ENCODE measurements at regions not wholly inside any gene's neighbourhood (a gene's known extent, or its start where the extent isn't known, plus 50 kb on each side); places are given as distances from the start of the nearest gene placed in this dataset.

DNA sequence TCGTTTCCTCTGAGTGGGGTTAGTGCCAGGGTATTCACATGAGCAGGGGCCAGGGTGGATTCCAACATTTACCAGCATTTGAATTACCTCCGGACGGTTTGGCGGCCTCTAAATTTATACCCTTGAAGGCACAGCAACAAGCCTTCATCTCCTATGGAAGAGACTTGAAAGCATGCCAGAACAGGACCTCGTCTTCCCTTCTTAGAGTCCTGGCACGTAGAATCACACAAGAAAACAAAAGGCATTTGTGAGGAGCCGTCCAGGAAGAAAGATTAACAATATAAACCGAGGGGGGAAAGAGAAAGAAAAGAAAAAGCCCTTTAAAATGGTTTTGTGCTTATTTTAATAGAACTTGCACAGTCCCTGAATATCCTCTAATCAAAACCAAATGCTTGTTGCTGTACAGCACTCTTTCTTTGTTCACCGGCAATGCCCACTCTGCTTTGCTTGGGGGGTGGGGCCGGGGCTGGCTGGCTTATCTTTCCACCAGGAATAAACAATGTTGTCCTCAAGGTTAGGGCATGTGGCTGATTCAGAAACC, 575.8 kb upstream of the ZNF462 start:
- DNase-seq = peak; percentile 64

DNA sequence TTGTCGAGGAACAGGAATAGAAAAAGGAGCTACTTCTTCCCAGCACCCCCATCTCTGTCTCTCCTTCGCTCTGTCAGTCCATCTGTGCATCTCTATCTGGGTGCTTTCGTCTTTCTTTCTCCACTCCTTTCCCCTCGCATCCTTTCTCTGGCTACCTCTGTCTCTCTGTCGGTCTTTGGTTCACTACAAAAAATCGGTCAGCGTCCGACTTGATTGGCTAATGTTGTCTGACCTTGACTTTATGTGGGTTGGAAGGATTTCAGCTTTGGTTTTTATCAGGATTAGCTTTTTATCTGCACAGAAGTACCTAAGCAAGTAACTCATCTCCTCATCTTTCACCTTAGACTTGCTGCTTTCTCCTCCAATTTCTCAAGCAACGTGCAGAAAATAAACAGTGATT, 575.2 kb upstream of the ZNF462 start:
- no peak for DNase-seq

- DNase-seq = no peak
Observed at GRCh38 chr9:106288689-106289088, 574.3 kb upstream of the ZNF462 start.

GRCh38 chr9:106291786-106292185, 571.2 kb upstream of the ZNF462 start:
- DNase-seq = no peak

DNA sequence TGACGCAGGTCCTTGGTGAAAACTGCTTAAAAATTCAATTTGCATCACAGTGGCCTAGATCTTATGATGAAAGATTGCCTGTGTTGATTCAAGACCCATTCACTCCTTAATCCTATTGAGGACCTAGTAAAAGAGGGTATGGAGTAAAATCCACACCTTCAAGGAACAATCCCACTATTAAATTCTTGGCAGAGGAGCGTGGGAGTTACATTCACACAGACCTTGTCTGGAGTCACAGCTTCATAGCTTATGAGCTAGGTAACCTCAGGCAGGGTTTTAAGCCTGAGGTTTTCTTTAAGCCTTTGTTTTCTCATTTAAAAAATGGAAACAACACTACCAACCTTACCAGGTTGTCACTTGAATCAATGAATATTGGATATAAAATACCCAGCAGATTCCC, 566.5 kb upstream of the ZNF462 start:
- DNase-seq = no peak

- DNase-seq = no peak
Observed at GRCh38 chr9:106298997-106299396, 564.0 kb upstream of the ZNF462 start.

DNA sequence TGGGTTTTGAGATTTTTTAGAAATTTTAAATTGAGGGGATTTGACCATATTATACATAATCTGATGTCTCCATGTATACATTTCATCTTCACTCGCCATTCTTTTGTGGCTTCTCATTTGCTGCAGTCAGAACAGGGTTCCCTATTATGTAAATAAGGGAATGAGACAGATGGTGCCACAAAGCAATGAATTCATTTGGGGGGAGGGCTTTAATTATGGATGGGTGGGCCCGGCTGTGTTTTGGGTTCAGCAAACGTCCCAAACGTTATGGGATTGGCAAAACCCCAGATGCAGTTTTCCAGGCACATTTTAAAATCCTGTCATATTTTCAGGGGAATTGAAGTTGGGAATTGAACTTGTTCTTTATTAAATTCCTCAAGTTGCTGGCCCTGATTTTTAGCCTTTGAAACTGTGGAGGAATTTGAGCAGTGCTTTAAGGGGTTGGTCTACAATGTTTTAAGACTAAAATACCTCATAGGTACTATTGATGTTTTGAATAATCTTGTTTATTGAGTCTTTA, 558.5 kb upstream of the ZNF462 start:
- DNase-seq = peak; percentile 24

- DNase-seq = peak; percentile 43
Observed at GRCh38 chr9:106305428-106306133, 557.4 kb upstream of the ZNF462 start.

DNA sequence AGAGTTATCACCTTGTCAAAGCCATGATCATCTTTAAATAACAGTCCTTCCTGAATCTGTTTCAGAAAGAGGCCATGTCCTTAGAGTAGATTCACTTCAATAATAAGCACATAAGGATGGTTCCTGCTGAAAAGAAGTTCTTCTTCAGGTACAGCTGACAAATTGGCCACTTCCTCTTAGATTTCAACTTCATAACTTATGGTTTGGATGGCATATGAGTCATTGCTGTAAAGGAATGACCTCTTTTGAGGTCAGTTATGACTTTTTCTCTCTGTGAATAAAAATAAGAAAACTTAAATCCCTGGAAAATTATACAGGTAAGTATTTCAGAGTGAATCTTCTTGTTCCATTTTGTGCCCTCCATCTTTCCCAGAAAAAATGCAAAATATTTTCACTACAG, 555.3 kb upstream of the ZNF462 start:
- no peak for DNase-seq

DNA sequence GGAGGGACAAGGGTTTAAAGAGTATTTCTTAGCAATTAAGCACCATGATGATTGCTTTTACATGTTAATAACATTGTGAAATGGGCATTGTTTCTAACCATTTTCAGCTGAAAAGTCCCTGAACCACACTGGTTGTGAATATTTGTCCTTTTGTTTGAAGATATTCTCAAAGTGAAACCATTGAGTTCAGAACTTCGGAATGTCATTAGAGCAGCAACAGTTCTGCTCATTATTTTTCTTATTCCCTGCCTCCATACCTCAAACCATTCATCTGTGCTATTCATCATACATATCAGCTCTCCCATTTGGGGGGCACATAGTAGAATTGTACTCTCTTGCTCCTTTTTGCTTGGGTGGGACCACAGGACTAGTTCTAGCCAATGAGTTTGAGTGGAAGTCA, 553.0 kb upstream of the ZNF462 start:
- DNase-seq = no peak

DNA sequence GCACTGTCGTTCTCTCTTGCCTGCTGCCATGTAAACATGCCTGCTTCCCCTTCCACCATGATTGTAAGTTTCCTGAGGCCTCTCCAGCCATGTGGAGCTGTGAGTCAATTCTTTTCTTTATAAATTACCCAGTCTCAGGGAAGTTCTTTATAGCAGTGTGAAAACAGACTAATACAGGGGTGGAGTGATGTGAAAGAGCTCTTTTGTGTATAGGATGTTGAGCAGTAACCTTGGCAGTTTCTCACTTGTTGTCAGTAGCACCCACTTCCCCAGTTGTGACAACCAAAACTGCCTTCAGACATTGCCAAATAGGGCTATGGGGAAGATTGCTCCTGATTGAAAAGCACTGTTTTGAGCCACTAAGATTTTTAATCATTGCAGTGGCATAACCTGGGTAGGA, 552.2 kb upstream of the ZNF462 start:
- DNase-seq = no peak

GRCh38 chr9:106312906-106313305, 550.1 kb upstream of the ZNF462 start:
- no peak for DNase-seq

- no peak for DNase-seq
Observed at GRCh38 chr9:106314476-106314875, 548.5 kb upstream of the ZNF462 start.

GRCh38 chr9:106321394-106322180, 541.4 kb upstream of the ZNF462 start:
- DNase-seq = no peak

- no peak for DNase-seq
Observed at GRCh38 chr9:106322706-106323245, 540.2 kb upstream of the ZNF462 start.

DNA sequence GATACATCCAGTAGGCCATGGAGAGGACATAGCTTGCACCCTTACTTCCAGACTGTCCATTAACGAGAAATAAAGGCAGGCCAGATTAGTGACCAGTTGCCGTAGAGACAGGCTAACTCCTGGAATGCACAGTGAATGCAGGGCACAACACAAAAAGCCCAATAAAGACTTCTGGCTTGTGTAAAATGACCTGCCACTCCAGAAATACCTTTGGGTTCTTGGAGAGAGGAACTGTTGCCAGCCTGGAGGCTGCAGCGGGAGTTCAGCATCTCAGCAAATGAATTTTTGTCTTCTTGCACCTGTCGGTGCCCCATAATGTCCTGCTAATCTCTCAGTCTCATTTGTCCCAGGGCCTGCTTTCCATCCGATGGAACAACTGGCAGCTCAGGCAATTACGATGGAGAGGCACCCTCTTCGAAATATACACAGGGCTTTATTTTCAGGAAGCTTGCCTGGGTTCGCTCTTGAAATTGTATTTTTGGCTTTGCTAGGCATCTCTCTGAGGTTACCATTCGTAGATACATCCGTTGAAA, 538.8 kb upstream of the ZNF462 start:
- no peak for DNase-seq

- DNase-seq = no peak
Observed at GRCh38 chr9:106324591-106325280, 538.2 kb upstream of the ZNF462 start.

GRCh38 chr9:106326493-106326892, 536.5 kb upstream of the ZNF462 start:
- DNase-seq = no peak

DNA sequence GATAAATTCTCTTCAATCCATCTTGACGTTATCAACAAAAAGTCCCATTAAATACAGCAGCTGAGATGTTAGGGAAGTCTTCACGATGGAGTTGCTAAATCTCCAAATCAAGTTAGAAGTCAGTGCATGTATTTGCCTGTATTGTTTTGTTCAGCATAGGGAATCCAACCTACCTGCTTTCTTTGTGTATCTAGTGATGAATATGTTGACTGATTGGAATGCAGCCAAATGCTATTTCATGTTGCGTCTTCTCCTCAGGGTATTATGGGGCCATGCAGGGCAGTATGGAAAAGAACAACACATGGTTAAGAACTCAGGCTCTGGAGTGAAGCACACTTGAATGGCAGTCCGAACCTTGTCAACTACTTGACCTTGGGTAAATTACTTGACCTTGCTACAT, 529.5 kb upstream of the ZNF462 start:
- DNase-seq = no peak

DNA sequence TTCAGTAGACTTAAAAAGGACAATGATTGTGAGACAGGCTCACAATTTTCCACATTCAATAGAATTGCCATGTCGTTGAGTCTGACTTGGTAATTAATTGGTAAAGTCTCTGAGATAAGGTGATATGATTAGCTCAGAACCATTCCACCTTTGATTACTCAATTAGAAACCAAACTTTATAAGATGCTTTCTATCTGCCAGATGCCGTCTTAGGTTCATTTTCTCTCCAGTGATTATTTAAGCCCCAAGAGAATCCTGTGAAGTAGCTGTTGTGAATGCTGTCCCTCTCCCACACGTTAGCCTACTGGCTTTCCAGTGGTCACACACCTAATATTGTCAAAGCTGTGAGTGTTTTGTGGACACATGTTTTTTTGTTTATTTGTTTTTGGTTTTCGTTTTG, 528.9 kb upstream of the ZNF462 start:
- no peak for DNase-seq

DNA sequence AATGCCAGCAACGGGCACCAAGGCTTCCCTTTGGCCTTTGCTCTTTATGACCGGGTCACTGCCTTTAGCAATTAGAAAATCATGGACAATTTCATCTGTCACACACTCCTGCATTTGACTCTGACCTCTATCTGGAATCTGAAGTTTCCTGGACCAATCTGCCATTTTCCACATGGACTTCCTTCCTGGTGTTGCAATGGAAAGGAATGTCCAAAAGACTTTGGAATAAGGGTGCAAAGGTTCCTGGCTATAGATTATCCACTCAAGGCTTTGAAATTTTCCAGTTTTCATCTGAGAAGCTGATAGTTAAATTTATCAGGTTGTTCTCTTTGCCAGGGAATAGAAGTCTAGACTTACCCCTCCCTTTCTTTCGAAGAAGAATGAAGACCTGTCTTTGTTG, 523.1 kb upstream of the ZNF462 start:
- DNase-seq = no peak

- DNase-seq = no peak
Observed at GRCh38 chr9:106350777-106351176, 512.2 kb upstream of the ZNF462 start.

DNA sequence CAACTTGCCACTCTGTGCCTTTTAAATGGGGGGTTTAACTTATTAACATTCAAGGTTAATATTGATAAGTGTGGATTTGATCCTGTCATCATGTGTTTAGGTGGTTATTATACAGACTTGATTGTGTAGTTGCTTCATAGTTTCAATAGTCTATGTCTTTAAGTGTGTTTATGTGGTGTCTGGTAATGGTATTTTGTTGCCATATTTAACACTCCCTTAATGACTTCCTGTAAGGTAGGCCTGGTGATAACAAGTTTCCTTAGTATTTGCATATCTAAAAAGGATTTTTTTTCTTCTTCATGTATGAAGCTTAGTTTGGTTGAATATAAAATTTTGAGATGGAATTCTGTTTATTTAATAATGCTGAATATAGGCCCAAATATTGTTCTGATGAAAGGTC, 506.0 kb upstream of the ZNF462 start:
- no peak for DNase-seq
